Erythroblast (primary cell): ENCODE measurements at regions not wholly inside any gene's neighbourhood (a gene's known extent, or its start where the extent isn't known, plus 50 kb on each side); places are given as distances from the start of the nearest gene placed in this dataset.
A peak's percentile ranks its signal among the peaks of the same experiment; 100 is the strongest.

Source experiments
- DNase-seq, 2 experiments: peaks; one replicate each; lab custom pipeline; 2025; lab: John Stamatoyannopoulos, UW
- GATA1 ChIP-seq: IDR thresholded peaks from 2 replicates; pipeline ENCODE4 v1.6.1; 2011; ENCODE audit warnings: low read depth, mild to moderate bottlenecking, control low read depth, low read length, moderate library complexity
- POLR2A ChIP-seq: IDR thresholded peaks from 2 replicates; pipeline ENCODE4 v1.6.1; 2011; ENCODE audit warnings: mild to moderate bottlenecking, low read length

DNA sequence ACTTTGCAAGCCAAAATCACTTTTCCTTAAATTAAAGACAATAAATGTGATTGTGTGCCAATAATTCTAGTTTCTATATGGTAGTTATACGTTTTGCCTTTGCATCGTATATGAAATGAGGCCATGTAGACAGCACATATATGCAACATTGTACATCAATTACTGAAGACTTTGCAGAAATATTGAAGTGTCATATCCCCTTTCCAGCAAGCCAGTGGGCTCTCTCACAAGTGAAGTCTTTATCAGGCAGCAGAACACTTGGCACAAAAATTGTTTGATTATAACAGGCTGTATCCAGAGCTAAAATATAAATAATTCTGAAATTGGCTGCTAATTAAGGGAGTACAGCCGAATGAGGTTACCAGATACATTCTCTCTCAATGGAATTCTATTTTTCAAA is 588.6 kb upstream of the SEMA3D start:
- DNase-seq, result no peak
- no peak for TF ChIP-seq GATA1
- TF ChIP-seq POLR2A, result no peak

DNA sequence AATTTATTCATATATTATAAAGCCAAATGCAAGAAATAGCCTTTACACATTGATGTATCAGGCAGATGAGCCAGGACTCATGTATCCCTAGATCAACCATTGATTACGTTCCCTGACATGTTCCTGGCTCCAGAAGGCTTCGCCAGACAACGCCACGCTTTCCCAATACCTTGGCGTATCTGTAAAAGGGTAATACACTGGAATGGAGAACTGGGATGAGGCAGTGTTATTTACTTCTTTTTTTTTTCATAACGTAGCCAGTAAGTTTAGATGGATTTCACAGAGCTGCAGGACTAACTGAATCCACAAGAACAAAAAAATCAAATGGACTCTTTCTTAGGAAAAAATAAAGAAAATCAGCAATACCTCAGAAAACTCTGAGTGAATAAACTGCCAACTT is 588.1 kb upstream of the SEMA3D start:
- no peak for DNase-seq
- TF ChIP-seq POLR2A, result no peak
- TF ChIP-seq GATA1, result no peak

DNA sequence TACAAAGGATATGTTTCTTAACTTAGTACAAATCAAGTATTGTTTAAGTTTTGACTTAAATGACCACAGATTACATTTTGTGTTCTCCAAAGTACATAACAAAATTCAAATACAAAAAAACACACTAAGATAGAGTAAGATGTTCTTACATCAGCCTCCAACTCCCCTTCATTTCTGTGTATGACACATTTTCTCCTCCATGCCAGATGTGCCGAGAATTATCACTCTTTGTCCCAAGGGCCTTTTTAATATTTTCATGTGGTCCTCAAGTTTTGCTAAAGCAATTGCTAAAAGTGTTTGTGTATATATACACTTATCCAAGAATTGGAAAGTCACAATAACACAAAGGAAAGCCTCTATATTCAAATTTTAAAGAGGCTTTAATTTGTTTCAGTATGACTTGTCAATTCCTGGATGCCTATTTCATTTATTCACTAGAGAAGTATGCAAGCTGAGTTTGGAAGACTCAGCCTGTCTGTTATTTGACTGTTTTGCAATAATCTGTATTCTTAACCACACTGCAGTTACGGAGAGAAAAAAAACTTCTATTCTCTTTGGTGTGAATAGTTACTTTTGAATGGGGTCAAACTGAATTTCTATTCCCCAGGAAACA is 586.4 kb upstream of the SEMA3D start:
- no peak for DNase-seq
- no peak for TF ChIP-seq GATA1
- no peak for TF ChIP-seq POLR2A

DNA sequence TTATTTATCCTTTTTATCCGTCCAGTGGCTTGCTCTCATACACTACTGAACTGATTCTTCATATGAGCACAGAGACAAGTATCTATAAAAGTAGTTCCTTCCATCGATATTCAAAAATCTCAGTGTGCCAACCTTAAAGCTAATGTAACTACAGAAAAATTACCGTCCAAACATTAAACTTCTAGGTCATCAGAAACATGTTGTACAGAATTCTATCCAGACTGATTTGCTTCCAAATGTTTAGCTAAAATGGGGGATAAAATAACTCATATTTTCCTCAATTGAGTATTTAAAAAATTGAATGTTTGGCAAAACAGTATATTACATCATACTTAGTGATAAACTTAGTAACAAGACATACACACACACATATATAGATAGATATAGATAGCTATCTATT is 584.7 kb upstream of the SEMA3D start:
- DNase-seq, result no peak
- no peak for TF ChIP-seq POLR2A
- TF ChIP-seq GATA1, result no peak

DNA sequence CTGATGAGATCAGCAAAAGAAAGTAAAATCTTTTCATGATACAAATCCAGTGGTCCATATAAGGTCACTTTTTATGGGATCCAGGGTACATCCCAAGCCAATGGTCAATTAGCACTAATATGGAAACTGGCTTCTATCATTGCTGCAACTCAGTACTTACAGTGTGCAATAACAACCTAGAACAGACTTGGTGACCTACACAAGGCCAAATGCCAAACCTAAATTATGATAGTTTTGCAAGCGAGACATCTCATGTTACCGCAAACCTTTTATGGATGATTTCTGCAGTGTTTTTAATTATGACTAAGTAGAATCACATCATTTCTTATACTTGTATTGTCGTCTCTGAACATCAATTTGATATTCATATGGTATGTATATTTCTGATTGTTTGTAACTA is 583.5 kb upstream of the SEMA3D start:
- DNase-seq, result no peak
- no peak for TF ChIP-seq POLR2A
- no peak for TF ChIP-seq GATA1

DNA sequence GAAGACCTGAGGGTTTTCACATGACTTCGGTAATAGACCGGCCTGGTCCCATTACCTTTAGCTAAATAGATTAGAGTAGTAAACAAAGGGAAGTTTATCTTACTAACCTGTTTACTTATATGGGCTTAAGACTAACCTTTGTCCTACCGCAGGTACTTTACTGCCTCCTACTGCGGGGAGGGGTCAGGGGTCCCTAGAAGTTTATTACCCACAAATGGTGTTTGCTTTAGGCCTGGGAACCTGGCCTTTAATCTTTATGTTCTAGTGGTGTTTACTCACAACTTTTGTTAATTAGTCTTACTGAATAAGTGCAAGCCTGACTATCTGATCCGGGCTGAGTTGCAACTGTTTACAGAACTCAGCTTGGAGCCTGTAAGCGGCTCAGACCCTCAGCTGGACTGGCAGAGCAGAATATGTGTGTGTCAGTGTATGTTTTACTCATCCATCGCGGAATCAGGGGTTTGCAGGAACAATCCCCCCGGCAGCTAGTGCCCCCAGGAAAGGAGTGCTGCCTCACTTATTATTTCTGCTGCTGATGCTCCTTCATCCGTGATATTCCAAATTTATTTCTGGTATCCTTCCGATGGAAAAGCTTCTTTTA is 578.9 kb upstream of the SEMA3D start:
- DNase-seq, result no peak
- TF ChIP-seq GATA1 (no peak), POLR2A (no peak)

DNA sequence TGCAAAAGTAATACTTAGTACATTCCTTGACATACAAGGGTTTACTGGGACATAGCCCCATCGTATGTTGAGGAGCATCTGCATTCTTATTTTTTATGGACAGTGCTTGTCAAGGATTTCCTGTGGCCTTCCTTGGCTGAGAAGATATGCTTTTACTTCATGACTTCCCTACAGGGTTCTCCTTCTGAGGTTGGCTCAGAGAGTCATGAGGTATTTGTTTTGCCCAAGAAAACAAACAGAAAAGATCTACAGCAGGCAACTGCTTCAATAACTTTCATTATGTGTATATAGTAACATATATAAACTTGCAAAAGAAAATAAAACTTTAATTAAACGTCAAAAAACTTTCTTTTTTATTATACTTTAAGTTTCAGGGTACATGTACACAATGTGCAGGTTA is 577.2 kb upstream of the SEMA3D start:
- no peak for DNase-seq
- TF ChIP-seq POLR2A (no peak), GATA1 (no peak)

DNA sequence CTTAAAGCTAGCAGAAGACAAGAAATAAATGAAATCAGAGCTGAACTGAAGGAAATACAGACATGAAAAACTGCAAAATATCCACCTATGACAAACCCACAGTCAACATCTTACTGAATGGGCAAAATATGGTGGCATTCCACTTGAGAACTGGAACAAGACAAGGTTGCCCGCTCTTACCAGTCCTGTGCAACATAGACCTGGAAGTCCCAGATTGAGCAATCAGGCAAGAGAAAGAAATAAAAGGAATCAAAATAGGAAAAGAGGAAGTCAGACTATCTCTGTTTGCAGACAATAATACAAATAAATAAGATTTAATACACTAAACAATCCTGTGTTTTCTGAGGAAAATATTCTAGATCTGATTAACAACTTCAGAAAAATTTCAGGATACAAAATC is 570.5 kb upstream of the SEMA3D start:
- TF ChIP-seq POLR2A (no peak), GATA1 (no peak)
- DNase-seq, result no peak

DNA sequence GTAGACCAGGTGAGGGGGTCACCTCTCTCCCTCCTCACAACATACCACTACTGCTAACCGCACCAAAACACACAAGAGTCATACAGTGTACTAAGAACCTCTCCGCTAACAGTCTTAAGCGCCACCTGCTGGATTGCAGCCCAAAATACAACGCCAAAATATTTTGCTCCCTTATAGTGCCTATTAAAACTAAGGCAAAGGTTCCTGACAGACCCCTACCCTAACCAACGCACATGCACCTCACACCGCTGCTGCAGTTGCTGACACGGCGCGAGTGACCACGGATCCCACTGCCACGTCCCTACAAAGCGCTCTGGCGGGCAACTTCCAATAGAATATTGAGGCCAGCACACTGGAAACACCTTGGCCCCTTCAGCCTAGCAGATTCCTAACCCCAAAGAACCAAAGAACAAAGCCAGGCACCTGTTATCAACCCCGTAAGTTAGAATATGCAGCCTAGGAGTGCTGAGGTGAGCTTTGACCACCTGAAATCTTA is 563.6 kb upstream of the SEMA3D start:
- TF ChIP-seq GATA1 (no peak), POLR2A (no peak)
- DNase-seq, result peak; percentile 5 to 35

DNA sequence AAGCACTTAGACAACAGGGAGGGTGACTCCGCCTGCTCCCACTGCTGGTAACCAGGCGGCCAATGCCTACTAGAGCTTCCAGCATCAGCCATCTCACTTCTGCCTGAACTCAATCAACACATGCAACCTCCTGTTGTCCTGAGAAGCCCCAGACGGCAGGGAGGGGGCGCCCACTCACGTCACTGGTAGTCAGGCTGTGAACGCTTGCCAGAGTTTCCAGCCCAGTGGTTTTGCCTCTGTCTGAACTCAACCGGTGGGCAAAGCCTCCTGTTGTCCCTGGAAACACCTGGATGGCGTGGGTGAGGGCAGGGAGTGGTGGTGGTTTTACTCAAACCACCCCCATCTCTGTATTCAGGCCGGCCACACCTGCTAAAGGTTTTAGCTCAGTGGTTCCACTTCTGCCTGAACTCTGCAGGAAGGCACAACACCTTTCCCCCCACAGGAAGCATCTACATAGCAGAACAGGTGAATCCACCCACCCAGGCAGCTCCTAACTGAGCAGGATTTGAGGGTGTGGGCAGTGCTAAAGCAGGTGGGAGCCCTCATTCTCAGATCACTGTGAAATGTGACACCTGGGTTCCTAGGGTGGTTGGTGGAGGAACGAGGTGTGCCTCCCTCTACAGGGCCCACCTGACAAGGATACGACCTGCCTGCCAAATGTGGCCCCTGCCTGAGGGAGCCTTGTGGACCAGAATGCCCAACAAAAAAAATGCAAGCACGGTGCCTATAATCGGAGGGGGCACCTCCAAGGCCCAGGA is 563.0 kb upstream of the SEMA3D start:
- no peak for DNase-seq
- TF ChIP-seq POLR2A, result no peak
- TF ChIP-seq GATA1, result no peak

DNA sequence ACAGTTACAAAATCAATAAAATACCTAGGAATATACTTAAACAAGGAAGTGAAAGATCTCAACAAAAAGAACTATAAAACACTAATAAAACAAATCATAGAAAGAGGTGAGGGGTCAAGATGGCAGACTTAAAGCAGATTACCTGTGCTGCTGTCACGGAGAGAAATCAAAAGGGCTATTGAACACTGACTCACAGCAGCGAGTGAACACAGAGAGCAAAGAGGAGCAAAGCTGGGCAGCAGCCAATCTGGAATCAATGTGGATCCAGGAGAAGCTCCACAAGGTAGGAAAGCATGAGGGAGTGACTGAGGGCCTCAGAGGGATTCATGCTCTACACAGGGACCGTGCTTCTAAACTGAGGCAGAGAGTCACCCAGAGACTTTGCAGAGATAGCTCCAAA is 562.0 kb upstream of the SEMA3D start:
- TF ChIP-seq GATA1 (no peak), POLR2A (no peak)

DNA sequence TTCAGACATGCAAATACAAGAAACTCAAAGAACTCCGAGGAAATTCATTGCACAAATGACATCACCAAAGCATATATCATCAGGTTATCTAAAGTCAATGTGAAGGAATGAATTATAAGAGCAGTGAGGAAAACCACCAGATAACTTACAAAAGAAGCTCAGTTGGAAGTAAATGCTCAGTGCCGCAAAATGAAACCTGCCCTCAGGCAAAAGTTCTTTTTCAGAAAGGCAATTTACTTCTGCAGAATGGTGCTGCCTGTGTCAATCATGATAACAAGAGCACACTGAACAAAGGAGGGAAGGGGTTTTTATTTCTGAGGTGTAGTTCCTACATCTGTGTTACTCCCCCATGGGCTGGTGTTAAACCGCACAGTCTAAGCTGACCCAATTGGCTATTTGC is 550.6 kb upstream of the SEMA3D start:
- TF ChIP-seq POLR2A (no peak), GATA1 (no peak)
- DNase-seq, result no peak

More for the DNA sequence above, 562.0 kb upstream of the SEMA3D start:
- DNase-seq, result no peak

DNA sequence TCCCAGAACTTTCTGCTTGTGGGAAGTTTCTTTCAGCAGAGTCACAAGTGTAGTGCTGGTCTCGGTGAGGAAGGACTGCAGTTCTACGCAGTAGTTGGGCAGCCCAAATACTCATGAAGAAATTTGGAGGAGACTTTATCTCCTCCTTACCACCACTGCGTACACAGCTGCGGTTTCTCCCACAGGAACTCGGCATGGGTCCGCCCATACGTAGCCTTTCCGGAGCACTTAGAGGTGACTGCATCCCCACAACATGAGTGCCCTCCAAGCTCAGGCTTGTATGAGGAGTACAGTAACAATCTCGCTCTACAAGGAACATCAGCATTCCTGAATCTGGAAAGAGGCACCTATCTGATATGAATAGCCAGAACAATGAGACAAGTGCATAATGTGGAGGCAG is 549.2 kb upstream of the SEMA3D start:
- no peak for DNase-seq
- no peak for TF ChIP-seq POLR2A
- TF ChIP-seq GATA1, result no peak

DNA sequence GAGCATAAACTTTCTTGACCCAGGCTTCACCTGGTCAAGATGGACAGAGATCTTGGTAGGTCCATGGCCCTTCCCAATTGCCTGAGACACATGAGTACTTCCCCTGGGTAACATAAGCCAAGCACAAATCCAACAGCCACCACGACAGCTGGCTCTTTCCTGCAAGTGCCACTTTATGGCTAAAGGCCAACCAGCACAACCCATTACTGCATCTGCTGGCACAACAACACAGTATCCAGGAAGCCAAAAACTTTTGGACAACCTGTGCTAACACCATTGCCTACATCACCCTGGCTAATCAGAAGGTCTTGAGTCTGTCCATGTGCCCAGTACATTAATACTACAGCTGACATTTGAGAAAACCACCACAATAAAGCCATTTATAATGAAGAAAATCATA is 548.0 kb upstream of the SEMA3D start:
- TF ChIP-seq GATA1, result no peak
- TF ChIP-seq POLR2A, result no peak

More for the DNA sequence above, 548.0 kb upstream of the SEMA3D start:
- DNase-seq, result no peak
